NB4 (cell line): ENCODE measurements at regions not wholly inside any gene's neighbourhood (a gene's known extent, or its start where the extent isn't known, plus 50 kb on each side); places are given as distances from the start of the nearest gene placed in this dataset.

Experiments
- DNase-seq: peaks from one replicate; pipeline ENCODE4 v3.0.0; 2010; ENCODE audit warnings: low read depth
- H3K4me3 ChIP-seq: one replicate; pipeline ENCODE4 v1.5.1; 2011; ENCODE audit warnings: mild to moderate bottlenecking, low read depth, low read length, moderate library complexity
- CTCF ChIP-seq: IDR thresholded peaks from one replicate; pipeline ENCODE4 v1.5.1; 2012; ENCODE audit warnings: low read depth, low read length
- MAX ChIP-seq: IDR thresholded peaks from 2 replicates; pipeline ENCODE4 v1.6.1; 2011; ENCODE audit warnings: low read depth, low read length
- MYC ChIP-seq: IDR thresholded peaks from 2 replicates; pipeline ENCODE4 v1.6.1; 2011; ENCODE audit warnings: low read depth, low read length
- POLR2A ChIP-seq: IDR thresholded peaks from 2 replicates; pipeline ENCODE4 v1.6.1; 2011; ENCODE audit warnings: mild to moderate bottlenecking; ENCODE audit not compliant: insufficient read length; ENCODE audit errors: extremely low read depth

- TF ChIP-seq MAX: no peak
- no peak for TF ChIP-seq POLR2A
- no peak for TF ChIP-seq CTCF
- no peak for TF ChIP-seq MYC
- no peak overlapping the region for H3K4me3 ChIP-seq
- DNase-seq: no peak
Observed at GRCh38 chr15:87354661-87355410, 901.7 kb downstream of the NTRK3 start.

GRCh38 chr15:87349181-87349580 is 907.4 kb downstream of the NTRK3 start:
- DNase-seq: no peak
- TF ChIP-seq CTCF (no peak), MYC (no peak), POLR2A (no peak), MAX (no peak)
- H3K4me3 ChIP-seq: no peak overlapping the region

GRCh38 chr15:87348746-87349145 is 907.8 kb downstream of the NTRK3 start:
- DNase-seq: no peak
- TF ChIP-seq POLR2A (no peak), MYC (no peak), MAX (no peak)
- no peak overlapping the region for H3K4me3 ChIP-seq

- no peak overlapping the region for H3K4me3 ChIP-seq
- DNase-seq: no peak
- TF ChIP-seq MYC: no peak
- no peak for TF ChIP-seq CTCF
Observed at GRCh38 chr15:87347806-87348515, 908.6 kb downstream of the NTRK3 start.

GRCh38 chr15:87345961-87346360 is 910.6 kb downstream of the NTRK3 start:
- TF ChIP-seq POLR2A (no peak), CTCF (no peak), MAX (no peak), MYC (no peak)
- H3K4me3 ChIP-seq: no peak overlapping the region
- no peak for DNase-seq

- TF ChIP-seq POLR2A (no peak), MAX (no peak), MYC (no peak), CTCF (no peak)
- DNase-seq: no peak
- no peak overlapping the region for H3K4me3 ChIP-seq
Observed at GRCh38 chr15:87343966-87344365, 912.6 kb downstream of the NTRK3 start.
